Neutrophil (primary cell): ENCODE measurements at regions not wholly inside any gene's neighbourhood (a gene's known extent, or its start where the extent isn't known, plus 50 kb on each side); places are given as distances from the start of the nearest gene placed in this dataset.

Experiments
- H3K27ac ChIP-seq: fragments of 200-600 bp; sonication (generic); 2 replicates; pipeline ENCODE4 v1.5.1; 2016; ENCODE audit warnings: mild to moderate bottlenecking, moderate library complexity
- H3K27me3 ChIP-seq: fragments of 200-600 bp; sonication (generic); 2 replicates; pipeline ENCODE4 v1.6.0; 2016; ENCODE audit warnings: mild to moderate bottlenecking
- H3K36me3 ChIP-seq: fragments of 200-600 bp; sonication (generic); 2 replicates; pipeline ENCODE4 v1.5.1; 2017
- H3K4me1 ChIP-seq, 2 experiments: fragments of 200-600 bp in 1 of 2; sonication (generic) in 1 of 2; 1 replicate in 1 of 2; 2 replicates in 1 of 2; pipeline versions ENCODE4 v1.5.1 to v1.6.1; 2013 to 2016; ENCODE audit warnings: low read depth in 1 of 2, low read length in 1 of 2, mild to moderate bottlenecking in 1 of 2, moderate library complexity in 1 of 2; ENCODE audit not compliant: control insufficient read depth in 1 of 2, insufficient read depth in 1 of 2
- H3K4me3 ChIP-seq, 2 experiments: fragments of 200-600 bp in 1 of 2; sonication (generic) in 1 of 2; 1 replicate in 1 of 2; 2 replicates in 1 of 2; pipeline ENCODE4 v1.5.1; 2013 to 2016; ENCODE audit warnings: low read depth in 1 of 2, low read length in 1 of 2, mild to moderate bottlenecking in 1 of 2, moderate library complexity in 1 of 2
- H3K9me3 ChIP-seq: fragments of 200-600 bp; sonication (generic); 2 replicates; pipeline ENCODE4 v1.5.1; 2016
- TF ChIP-seq, protein P1 (sequence below): fragments of 200-600 bp; sonication (generic); IDR thresholded peaks from 2 replicates; pipeline ENCODE4 v1.5.1; 2016; ENCODE audit warnings: antibody characterized with exemption

- H3K4me1 ChIP-seq, result no peaks in the 10 kb centered on the region
- no peaks in the 10 kb centered on the region for H3K36me3 ChIP-seq
- H3K27me3 ChIP-seq, result no peaks in the 10 kb centered on the region
- H3K27ac ChIP-seq, result no peak overlapping the region
- TF ChIP-seq, protein P1, sequence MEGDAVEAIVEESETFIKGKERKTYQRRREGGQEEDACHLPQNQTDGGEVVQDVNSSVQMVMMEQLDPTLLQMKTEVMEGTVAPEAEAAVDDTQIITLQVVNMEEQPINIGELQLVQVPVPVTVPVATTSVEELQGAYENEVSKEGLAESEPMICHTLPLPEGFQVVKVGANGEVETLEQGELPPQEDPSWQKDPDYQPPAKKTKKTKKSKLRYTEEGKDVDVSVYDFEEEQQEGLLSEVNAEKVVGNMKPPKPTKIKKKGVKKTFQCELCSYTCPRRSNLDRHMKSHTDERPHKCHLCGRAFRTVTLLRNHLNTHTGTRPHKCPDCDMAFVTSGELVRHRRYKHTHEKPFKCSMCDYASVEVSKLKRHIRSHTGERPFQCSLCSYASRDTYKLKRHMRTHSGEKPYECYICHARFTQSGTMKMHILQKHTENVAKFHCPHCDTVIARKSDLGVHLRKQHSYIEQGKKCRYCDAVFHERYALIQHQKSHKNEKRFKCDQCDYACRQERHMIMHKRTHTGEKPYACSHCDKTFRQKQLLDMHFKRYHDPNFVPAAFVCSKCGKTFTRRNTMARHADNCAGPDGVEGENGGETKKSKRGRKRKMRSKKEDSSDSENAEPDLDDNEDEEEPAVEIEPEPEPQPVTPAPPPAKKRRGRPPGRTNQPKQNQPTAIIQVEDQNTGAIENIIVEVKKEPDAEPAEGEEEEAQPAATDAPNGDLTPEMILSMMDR, result no peak
- no peaks in the 10 kb centered on the region for H3K9me3 ChIP-seq
- no peak overlapping the region for H3K4me3 ChIP-seq
Measured at GRCh38 chr3:127036209-127037020, 53.5 kb downstream of the PLXNA1 start.

- H3K9me3 ChIP-seq, result no peaks in the 10 kb centered on the region
- H3K27ac ChIP-seq, result no peak overlapping the region
- H3K4me1 ChIP-seq, result no peaks in the 10 kb centered on the region
- TF ChIP-seq, protein P1, result no peak
- no peaks in the 10 kb centered on the region for H3K27me3 ChIP-seq
- H3K36me3 ChIP-seq, result no peaks in the 10 kb centered on the region
- no peak overlapping the region for H3K4me3 ChIP-seq
Measured at GRCh38 chr3:127037021-127037400, 54.1 kb downstream of the PLXNA1 start.

DNA sequence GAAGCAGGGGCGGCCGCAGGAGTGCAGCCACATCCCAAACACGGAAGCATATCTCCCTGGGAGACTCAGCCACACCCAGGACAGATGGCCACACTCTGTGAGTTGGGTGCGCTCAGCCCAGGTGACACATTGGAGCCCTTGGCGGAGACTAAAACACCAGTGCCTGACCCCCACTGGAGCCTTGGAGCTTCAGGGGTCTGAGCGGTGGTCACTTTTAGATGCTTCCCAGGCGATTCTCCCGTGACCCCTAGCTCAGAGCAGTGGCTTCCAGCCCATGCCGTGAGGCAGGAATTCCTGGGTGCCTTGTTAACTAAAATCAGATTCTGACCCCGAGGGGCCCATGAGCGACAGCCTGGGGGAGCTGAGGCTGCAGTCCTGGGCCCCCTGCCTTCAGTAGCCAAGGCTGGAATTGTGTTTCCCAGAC, 54.5 kb downstream of the PLXNA1 start:
- Histone ChIP-seq H3K4me1 (no peaks in the 10 kb centered on the region), H3K4me3 (no peak overlapping the region)

GRCh38 chr3:127037971-127038446, 55.1 kb downstream of the PLXNA1 start:
- TF ChIP-seq, protein P1, result no peak
- no peak overlapping the region for H3K4me3 ChIP-seq
- no peaks in the 10 kb centered on the region for H3K36me3 ChIP-seq
- no peaks in the 10 kb centered on the region for H3K4me1 ChIP-seq
- no peak overlapping the region for H3K27ac ChIP-seq
- no peaks in the 10 kb centered on the region for H3K9me3 ChIP-seq
- no peaks in the 10 kb centered on the region for H3K27me3 ChIP-seq

More for the DNA sequence above, 54.5 kb downstream of the PLXNA1 start:
- no peak overlapping the region for H3K27ac ChIP-seq
- no peaks in the 10 kb centered on the region for H3K9me3 ChIP-seq
- H3K27me3 ChIP-seq, result no peaks in the 10 kb centered on the region
- H3K36me3 ChIP-seq, result no peaks in the 10 kb centered on the region
- TF ChIP-seq, protein P1, result no peak

GRCh38 chr3:127038466-127038865, 55.6 kb downstream of the PLXNA1 start:
- Histone ChIP-seq H3K4me1 (no peaks in the 10 kb centered on the region), H3K36me3 (no peaks in the 10 kb centered on the region), H3K9me3 (no peaks in the 10 kb centered on the region), H3K4me3 (no peak overlapping the region), H3K27me3 (no peaks in the 10 kb centered on the region), H3K27ac (no peak overlapping the region)
- TF ChIP-seq, protein P1, result no peak
